Keratinocyte (primary cell): ENCODE measurements at regions not wholly inside any gene's neighbourhood (a gene's known extent, or its start where the extent isn't known, plus 50 kb on each side); places are given as distances from the start of the nearest gene placed in this dataset.

ENCODE experiments used
- DNase-seq: peaks from one replicate; pipeline ENCODE4 v3.0.0-alpha.2; 2011; ENCODE audit warnings: low read depth, missing footprints, low spot score
- FAIRE-seq: peaks from 2 replicates; lab custom pipeline; 2011; peaks lifted over from hg19 to GRCh38; lab: Jason Lieb, UNC
- H2AFZ ChIP-seq: 2 replicates; pipeline ENCODE4 v1.6.0; 2012; ENCODE audit warnings: low read length, control low read depth, inconsistent platforms; ENCODE audit not compliant: control insufficient read depth
- H3K27ac ChIP-seq: 2 replicates; pipeline ENCODE4 v1.5.1; 2011; ENCODE audit warnings: low read length; ENCODE audit not compliant: control insufficient read depth, insufficient read depth
- H3K27me3 ChIP-seq: 3 replicates; pipeline ENCODE4 v1.6.0; 2011; ENCODE audit warnings: low read length; ENCODE audit not compliant: control insufficient read depth, insufficient read depth; ENCODE audit errors: extremely low read depth
- H3K36me3 ChIP-seq, 2 experiments: 2 replicates in 1 of 2; 3 replicates in 1 of 2; pipeline ENCODE4 v1.5.1; 2011; ENCODE audit warnings: low read length in 2 of 2, mild to moderate bottlenecking in 1 of 2; ENCODE audit not compliant: control insufficient read depth in 2 of 2, insufficient read depth in 2 of 2; ENCODE audit errors: extremely low read depth in 1 of 2
- H3K4me1 ChIP-seq: 3 replicates; pipeline ENCODE4 v1.5.1; 2011; ENCODE audit warnings: low read length; ENCODE audit not compliant: control insufficient read depth, insufficient read depth; ENCODE audit errors: extremely low read depth
- H3K4me2 ChIP-seq: 3 replicates; pipeline ENCODE4 v1.6.0; 2011; ENCODE audit warnings: low read depth, low read length; ENCODE audit not compliant: control insufficient read depth, insufficient read depth; ENCODE audit errors: extremely low read depth
- H3K4me3 ChIP-seq, 3 experiments: fragments of 200-600 bp in 1 of 3; sonication (generic) in 1 of 3; 2 replicates in 2 of 3; 3 replicates in 1 of 3; pipeline ENCODE4 v1.5.1; 2011 to 2016; ENCODE audit warnings: low read length in 3 of 3, mild to moderate bottlenecking in 3 of 3, control low read depth in 2 of 3, inconsistent platforms in 1 of 3, low read depth in 1 of 3, mixed read lengths in 1 of 3, mixed run types in 1 of 3, moderate library complexity in 1 of 3; ENCODE audit not compliant: control insufficient read depth in 2 of 3, insufficient read depth in 2 of 3; ENCODE audit errors: extremely low read depth in 1 of 3
- H3K79me2 ChIP-seq: 2 replicates; pipeline ENCODE4 v1.6.0; 2012; ENCODE audit warnings: low read length; ENCODE audit not compliant: control insufficient read depth, insufficient read depth
- H3K9ac ChIP-seq: 3 replicates; pipeline ENCODE4 v1.6.0; 2011; ENCODE audit warnings: low read length; ENCODE audit not compliant: control insufficient read depth, insufficient read depth; ENCODE audit errors: extremely low read depth
- H3K9me1 ChIP-seq: 3 replicates; pipeline ENCODE4 v1.6.0; 2011; ENCODE audit warnings: low read length; ENCODE audit not compliant: control insufficient read depth, insufficient read depth; ENCODE audit errors: extremely low read depth
- H3K9me3 ChIP-seq: 2 replicates; pipeline ENCODE4 v1.5.1; 2012; ENCODE audit warnings: low read depth, low read length; ENCODE audit not compliant: control insufficient read depth
- H4K20me1 ChIP-seq: 3 replicates; pipeline ENCODE4 v1.6.0; 2011; ENCODE audit warnings: low read length; ENCODE audit not compliant: control insufficient read depth, insufficient read depth; ENCODE audit errors: extremely low read depth
- EZH2 ChIP-seq: IDR thresholded peaks from one replicate; pipeline ENCODE4 v1.6.1; 2012; ENCODE audit warnings: inconsistent platforms, mild to moderate bottlenecking, low read length, moderate library complexity
- dilution Hi-C: fragments of 300-500 bp; cut with MboI; formaldehyde crosslinking; loops from one replicate; pipeline ENCODE4 v1.7.0; 2020; ENCODE audit warnings: low sequenced_read_pairs; ENCODE audit not compliant: extremely low pct_ligation_motif_present
- TF ChIP-seq, protein P1 (sequence below), 3 experiments: IDR thresholded peaks in 1 of 3; conservative IDR thresholded peaks in 1 of 3; optimal IDR thresholded peaks in 1 of 3; 2 replicates in 2 of 3; 3 replicates in 1 of 3; pipeline versions ENCODE3 to v1.5.1; 2011; ENCODE audit warnings: low read length in 3 of 3, mild to moderate bottlenecking in 3 of 3, moderate library complexity in 2 of 3, control low read depth in 1 of 3, inconsistent platforms in 1 of 3; ENCODE audit not compliant: insufficient read depth in 2 of 3; ENCODE audit errors: extremely low read depth in 1 of 3

DNA sequence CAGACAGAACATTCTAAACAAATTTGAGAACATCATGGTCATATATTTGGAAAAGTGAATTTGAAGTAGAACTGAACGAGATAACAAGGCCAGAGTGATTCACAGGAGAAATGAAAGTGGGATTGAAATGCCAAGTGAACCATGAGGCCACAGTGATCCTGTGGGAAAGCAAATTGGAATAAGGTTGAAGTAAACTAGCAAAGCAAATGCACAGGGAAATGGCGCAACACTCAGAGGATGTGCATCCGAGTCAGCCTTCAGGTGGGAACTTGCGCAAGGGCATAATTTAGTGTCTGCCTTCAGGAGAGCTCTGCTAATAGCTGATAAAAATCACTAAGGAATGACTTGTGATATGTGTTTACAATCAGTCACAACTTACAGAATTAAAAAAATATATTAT lies 696.6 kb downstream of the LIG4 start:
- Histone ChIP-seq H3K9ac (no peak overlapping the region), H3K4me1 (no peaks in the 10 kb centered on the region), H3K9me1 (no peaks in the 10 kb centered on the region), H3K36me3 (no peaks in the 10 kb centered on the region), H3K9me3 (no peaks in the 10 kb centered on the region), H4K20me1 (no peaks in the 10 kb centered on the region), H2AFZ (no peak overlapping the region), H3K4me3 (no peak overlapping the region), H3K27me3 (no peaks in the 10 kb centered on the region), H3K4me2 (no peak overlapping the region), H3K27ac (no peak overlapping the region), H3K79me2 (no peaks in the 10 kb centered on the region)
- FAIRE-seq (no peak), DNase-seq (no peak)
- TF ChIP-seq, protein P1, sequence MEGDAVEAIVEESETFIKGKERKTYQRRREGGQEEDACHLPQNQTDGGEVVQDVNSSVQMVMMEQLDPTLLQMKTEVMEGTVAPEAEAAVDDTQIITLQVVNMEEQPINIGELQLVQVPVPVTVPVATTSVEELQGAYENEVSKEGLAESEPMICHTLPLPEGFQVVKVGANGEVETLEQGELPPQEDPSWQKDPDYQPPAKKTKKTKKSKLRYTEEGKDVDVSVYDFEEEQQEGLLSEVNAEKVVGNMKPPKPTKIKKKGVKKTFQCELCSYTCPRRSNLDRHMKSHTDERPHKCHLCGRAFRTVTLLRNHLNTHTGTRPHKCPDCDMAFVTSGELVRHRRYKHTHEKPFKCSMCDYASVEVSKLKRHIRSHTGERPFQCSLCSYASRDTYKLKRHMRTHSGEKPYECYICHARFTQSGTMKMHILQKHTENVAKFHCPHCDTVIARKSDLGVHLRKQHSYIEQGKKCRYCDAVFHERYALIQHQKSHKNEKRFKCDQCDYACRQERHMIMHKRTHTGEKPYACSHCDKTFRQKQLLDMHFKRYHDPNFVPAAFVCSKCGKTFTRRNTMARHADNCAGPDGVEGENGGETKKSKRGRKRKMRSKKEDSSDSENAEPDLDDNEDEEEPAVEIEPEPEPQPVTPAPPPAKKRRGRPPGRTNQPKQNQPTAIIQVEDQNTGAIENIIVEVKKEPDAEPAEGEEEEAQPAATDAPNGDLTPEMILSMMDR (optimal IDR thresholded peaks at IDR 0.05 in 1 of 3, IDR thresholded peaks at IDR 0.05 in 1 of 3, conservative IDR thresholded peaks at IDR 0.05 in 1 of 3; ENCODE audit: extremely low read depth in 1 of 3, insufficient read depth in 2 of 3, low read length in 3 of 3) = no peak
- TF ChIP-seq EZH2 = no peak
- dilution Hi-C loops = no loop called here

DNA sequence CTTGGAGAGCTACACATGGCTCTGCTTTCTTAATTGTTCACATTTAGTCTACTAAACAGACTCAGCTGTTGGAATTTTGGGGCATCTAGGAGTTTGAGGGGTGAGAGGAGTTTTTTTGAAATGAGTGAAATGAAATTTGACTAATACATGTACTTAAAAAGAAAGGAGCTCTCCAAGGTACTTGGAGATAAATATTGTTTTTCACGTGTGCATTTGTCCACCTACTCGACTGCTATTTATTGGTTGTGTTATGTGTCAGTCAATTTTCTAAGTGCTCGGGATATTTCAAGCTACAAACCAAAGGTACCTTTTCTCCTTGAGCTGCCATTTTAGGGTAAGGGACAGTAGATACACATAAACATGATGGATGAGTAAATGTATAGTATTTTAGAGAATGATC lies 697.0 kb downstream of the LIG4 start:
- dilution Hi-C loops = no loop called here
- no peaks in the 10 kb centered on the region for H3K9me3 ChIP-seq

More for the DNA sequence above, 697.0 kb downstream of the LIG4 start:
- FAIRE-seq (no peak), DNase-seq (no peak)
- no peak overlapping the region for H3K9ac ChIP-seq
- H3K79me2 ChIP-seq = no peaks in the 10 kb centered on the region
- no peak overlapping the region for H3K27ac ChIP-seq
- no peaks in the 10 kb centered on the region for H3K36me3 ChIP-seq
- H4K20me1 ChIP-seq = no peaks in the 10 kb centered on the region
- H3K9me1 ChIP-seq = no peaks in the 10 kb centered on the region
- H3K4me3 ChIP-seq = no peak overlapping the region
- H3K4me1 ChIP-seq = no peaks in the 10 kb centered on the region
- H2AFZ ChIP-seq = no peak overlapping the region
- H3K4me2 ChIP-seq = no peak overlapping the region
- TF ChIP-seq, protein P1 (optimal IDR thresholded peaks at IDR 0.05 in 1 of 3, IDR thresholded peaks at IDR 0.05 in 1 of 3, conservative IDR thresholded peaks at IDR 0.05 in 1 of 3; ENCODE audit: extremely low read depth in 1 of 3, insufficient read depth in 2 of 3, low read length in 3 of 3) = no peak
- TF ChIP-seq EZH2 = no peak
- H3K27me3 ChIP-seq = no peaks in the 10 kb centered on the region
